KG1 (cell line): ENCODE measurements at regions not wholly inside any gene's neighbourhood (a gene's known extent, or its start where the extent isn't known, plus 50 kb on each side); places are given as distances from the start of the nearest gene placed in this dataset.

Experiments used
- DNase-seq: peaks from one replicate; lab custom pipeline; 2025; lab: John Stamatoyannopoulos, UW

- no peak for DNase-seq
Observed at GRCh38 chr3:189557824-189558223, 73.4 kb upstream of the TP63 start.

GRCh38 chr3:189561256-189561655, 69.9 kb upstream of the TP63 start:
- DNase-seq: no peak

GRCh38 chr3:189563853-189564563, 67.2 kb upstream of the TP63 start:
- no peak for DNase-seq

GRCh38 chr3:189566550-189567130, 64.5 kb upstream of the TP63 start:
- DNase-seq: no peak

- DNase-seq: no peak
Observed at GRCh38 chr3:189567322-189567721, 63.9 kb upstream of the TP63 start.

- DNase-seq: no peak
Observed at GRCh38 chr3:189567766-189568420, 63.3 kb upstream of the TP63 start.

- no peak for DNase-seq
Observed at GRCh38 chr3:189568961-189569360, 62.2 kb upstream of the TP63 start.

GRCh38 chr3:189569473-189569872, 61.7 kb upstream of the TP63 start:
- no peak for DNase-seq

- no peak for DNase-seq
Observed at GRCh38 chr3:189570916-189571315, 60.3 kb upstream of the TP63 start.

- no peak for DNase-seq
Observed at GRCh38 chr3:189572249-189572648, 58.9 kb upstream of the TP63 start.

- DNase-seq: no peak
Observed at GRCh38 chr3:189573004-189573403, 58.2 kb upstream of the TP63 start.

GRCh38 chr3:189576486-189576885, 54.7 kb upstream of the TP63 start:
- no peak for DNase-seq

GRCh38 chr3:189577050-189577951, 53.9 kb upstream of the TP63 start:
- DNase-seq: no peak

GRCh38 chr3:189580190-189580589, 51.0 kb upstream of the TP63 start:
- no peak for DNase-seq
